WTC11 (cell line): ENCODE measurements at regions not wholly inside any gene's neighbourhood (a gene's known extent, or its start where the extent isn't known, plus 50 kb on each side); places are given as distances from the start of the nearest gene placed in this dataset.

Experiments used
- CTCF ChIP-seq: fragments of 200-600 bp; IDR thresholded peaks from 2 replicates; pipeline ENCODE4 v1.8.0; 2022; ENCODE audit warnings: antibody characterized with exemption
- MAX ChIP-seq: sonication (generic); formaldehyde crosslinking; IDR thresholded peaks from 2 replicates; pipeline ENCODE4 v1.8.0; 2022; ENCODE audit warnings: mild to moderate bottlenecking, missing genetic modification reagents
- ZNF423 ChIP-seq: fragments of 250-450 bp; sonication (Bioruptor Pico); IDR thresholded peaks from 2 replicates; pipeline ENCODE4 v2.1.2; 2022; ENCODE audit warnings: mild to moderate bottlenecking, moderate library complexity
- TF ChIP-seq, protein P1 (sequence below): sonication (generic); formaldehyde crosslinking; IDR thresholded peaks from 2 replicates; pipeline ENCODE4 v1.8.1; 2022; ENCODE audit warnings: missing genetic modification reagents, borderline replicate concordance

DNA sequence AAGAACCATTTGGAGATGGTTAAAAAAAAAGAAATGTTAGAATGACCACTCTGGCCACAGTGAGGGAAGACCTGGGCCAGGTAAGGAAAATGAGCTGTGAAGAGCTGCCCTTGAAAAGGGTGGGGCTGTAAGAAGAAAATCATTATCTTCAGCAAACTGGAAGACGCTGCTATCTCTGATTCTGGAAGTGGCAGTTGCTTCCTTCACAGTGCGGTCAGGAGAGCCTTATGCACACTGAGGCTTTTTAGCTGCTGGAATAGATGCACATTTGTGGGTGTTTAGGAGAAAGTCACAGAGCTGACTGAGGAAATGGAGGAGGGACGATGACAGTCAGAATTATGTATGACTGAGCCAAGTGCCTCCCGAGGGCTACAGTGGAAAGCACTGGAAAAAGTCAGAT is 91.6 kb downstream of the TBX19 start:
- TF ChIP-seq ZNF423 (CRISPR knock-in tag) (no peak), MAX (CRISPR knock-in tag) (no peak), CTCF (no peak)
- TF ChIP-seq, protein P1, sequence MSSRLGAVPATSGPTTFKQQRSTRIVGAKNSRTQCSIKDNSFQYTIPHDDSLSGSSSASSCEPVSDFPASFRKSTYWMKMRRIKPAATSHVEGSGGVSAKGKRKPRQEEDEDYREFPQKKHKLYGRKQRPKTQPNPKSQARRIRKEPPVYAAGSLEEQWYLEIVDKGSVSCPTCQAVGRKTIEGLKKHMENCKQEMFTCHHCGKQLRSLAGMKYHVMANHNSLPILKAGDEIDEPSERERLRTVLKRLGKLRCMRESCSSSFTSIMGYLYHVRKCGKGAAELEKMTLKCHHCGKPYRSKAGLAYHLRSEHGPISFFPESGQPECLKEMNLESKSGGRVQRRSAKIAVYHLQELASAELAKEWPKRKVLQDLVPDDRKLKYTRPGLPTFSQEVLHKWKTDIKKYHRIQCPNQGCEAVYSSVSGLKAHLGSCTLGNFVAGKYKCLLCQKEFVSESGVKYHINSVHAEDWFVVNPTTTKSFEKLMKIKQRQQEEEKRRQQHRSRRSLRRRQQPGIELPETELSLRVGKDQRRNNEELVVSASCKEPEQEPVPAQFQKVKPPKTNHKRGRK (CRISPR knock-in tag) = no peak
